GM18507 (cell line): ENCODE measurements at regions not wholly inside any gene's neighbourhood (a gene's known extent, or its start where the extent isn't known, plus 50 kb on each side); places are given as distances from the start of the nearest gene placed in this dataset.
"Not testable (repeated sequence)": the region's sequence is repeated elsewhere in the genome, so short reads cannot be mapped to it uniquely, and the experiment has no call there.

ENCODE experiments used
- DNase-seq: peaks from one replicate; pipeline ENCODE4 v3.0.0; 2011; ENCODE audit warnings: low read depth; ENCODE audit not compliant: insufficient read length; ENCODE audit errors: extremely low spot score
- FAIRE-seq: peaks from 2 replicates; lab custom pipeline; 2011; peaks lifted over from hg19 to GRCh38; lab: Jason Lieb, UNC

GRCh38 chr1:79547514-79547913 lies 541.0 kb upstream of the ADGRL4 start:
- no peak for DNase-seq
- FAIRE-seq = no peak

DNA sequence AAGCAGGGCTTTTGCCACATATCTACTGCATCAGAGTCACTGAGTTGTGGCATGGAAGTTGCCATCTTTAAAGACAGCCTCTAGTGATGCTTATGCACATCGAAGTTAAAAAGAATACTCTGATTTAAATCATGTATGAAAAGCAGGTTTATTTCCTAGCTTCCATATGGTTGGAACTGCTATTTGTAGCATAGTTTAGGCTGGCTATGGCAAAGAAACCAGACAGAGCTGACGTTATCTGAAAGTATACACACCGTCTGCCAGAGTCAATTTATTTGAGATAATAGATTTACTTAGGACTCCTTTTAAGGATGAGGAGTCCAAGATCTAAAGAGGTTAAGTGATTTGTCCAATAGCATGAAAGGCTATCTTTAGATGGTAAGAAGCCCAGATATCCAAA lies 536.9 kb upstream of the ADGRL4 start:
- no peak for DNase-seq
- no peak for FAIRE-seq

- DNase-seq (no peak), FAIRE-seq (no peak)
Observed at GRCh38 chr1:79539001-79539400, 532.5 kb upstream of the ADGRL4 start.

DNA sequence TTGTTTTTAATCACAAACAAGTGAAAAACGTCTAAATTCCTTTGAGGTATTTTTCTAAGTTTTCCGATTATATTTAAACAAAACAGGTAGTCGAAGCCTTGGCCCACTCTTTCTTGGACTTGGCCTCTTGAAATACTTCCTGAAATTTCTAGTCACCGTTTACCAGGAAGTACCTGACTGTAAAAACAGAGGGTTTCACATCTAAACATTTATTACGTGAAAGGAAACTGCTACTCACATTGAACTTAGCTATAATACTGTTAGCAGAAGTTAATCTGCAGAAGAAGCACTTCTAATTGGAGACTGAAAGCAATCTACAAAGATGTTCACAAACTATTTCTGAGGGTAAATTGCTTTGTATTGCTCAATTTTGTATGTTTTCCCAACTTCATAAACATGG lies 526.0 kb upstream of the ADGRL4 start:
- FAIRE-seq (no peak), DNase-seq (no peak)

DNA sequence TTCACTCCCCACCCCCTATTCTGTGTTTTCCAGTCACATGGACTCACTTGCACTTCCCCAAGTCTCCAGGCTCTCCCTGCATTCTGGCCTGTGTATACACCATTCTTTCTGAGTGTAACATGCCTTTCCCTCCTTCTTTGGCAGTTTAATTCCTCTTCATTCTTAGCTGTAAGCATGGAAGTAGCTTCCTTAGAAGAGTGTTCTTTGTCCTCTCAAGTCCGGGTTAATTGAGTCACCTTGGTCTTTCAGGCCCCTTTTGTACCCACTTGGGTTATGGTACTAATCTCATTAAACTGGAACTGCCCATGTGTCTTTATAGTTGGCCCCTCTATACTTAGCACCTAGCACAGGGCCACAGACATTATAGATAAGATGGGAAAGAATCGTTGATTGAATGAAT lies 525.3 kb upstream of the ADGRL4 start:
- no peak for FAIRE-seq
- no peak for DNase-seq

- no peak for DNase-seq
- no peak for FAIRE-seq
Observed at GRCh38 chr1:79530476-79530875, 523.9 kb upstream of the ADGRL4 start.

DNA sequence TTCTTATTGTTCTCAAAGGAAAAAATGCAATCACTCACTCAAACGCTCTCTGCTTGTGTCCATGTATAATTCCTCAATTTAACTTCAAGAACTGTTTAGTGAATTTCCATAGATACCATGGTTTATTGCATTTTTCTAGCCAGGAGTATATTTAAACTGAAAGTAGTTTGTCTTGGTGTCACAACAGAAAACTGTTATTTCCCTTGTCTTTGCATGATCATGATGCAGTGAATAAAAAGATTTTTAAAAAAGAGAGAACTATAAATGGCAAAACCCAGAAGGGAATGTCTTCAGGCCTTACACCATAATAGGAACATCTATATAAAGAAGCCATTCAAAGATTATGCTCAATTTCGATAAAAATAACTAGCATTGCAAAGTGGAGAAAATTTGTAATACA lies 523.5 kb upstream of the ADGRL4 start:
- DNase-seq (no peak), FAIRE-seq (no peak)

GRCh38 chr1:79524126-79524525 lies 517.6 kb upstream of the ADGRL4 start:
- FAIRE-seq = no peak
- no peak for DNase-seq

DNA sequence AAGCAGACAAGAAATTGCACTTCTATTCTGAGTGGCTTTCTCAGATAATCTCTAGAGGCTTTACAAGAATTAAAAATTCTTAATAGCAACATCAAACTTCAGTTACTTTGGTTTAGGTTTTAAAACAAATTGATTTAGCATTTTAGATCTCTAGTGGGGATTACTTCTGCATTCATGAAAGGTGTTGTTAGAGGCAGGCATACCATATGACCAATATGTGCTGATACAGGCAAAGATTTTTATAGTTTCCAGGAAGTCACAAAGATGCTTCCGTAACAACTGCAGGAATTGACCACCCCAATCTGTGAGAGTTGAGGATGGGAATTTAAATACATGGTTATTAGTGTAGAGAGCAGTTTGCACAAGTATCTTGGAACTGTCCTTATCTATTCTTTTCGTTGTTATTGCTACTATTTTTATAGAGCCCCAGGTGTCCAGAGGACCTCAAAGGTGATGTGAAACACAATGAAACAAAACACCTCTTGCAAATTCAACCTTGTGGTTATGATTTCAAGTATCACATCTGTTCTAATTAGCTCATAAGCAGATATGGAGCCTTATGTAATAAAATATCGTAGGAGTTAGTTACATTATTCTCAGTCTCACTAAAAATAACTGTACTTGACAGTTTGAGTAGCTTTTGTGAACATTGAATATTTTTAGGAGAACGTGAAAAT lies 512.7 kb upstream of the ADGRL4 start:
- DNase-seq (no peak), FAIRE-seq (peak; percentile 21)

DNA sequence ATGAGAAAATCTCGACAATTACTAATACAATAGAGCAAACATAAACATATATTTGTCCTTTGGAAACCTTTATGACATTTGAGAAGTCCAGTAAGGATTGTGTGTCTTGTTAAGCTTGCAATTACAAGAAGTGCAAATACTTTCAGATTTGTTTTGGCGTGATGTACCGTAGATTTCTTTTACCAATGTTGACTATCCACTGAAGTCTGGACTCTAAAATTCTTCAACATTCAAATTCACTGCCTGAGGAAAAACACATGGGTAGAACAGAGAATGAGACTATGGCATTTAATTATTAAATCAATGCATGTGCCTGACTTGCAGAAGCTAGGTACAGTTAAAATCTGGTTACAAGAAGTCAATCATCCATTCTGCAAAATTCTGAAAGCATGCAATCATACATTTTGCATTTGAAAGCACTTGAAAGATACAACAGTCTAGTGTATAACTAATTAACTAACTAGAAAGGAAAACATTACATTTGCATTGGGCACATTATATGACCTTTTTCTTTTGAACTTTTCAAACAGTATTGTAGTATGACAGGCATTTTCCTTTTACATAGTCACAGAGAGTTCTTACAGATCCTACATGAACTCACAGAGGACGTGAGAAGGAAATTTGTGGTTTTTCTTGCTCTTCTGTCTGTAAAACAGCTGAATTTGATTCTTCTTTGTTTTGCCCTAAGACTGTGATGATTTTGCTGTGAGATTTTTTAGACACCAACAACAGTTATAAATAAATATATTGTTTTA lies 511.1 kb upstream of the ADGRL4 start:
- FAIRE-seq (no peak), DNase-seq (no peak)

DNA sequence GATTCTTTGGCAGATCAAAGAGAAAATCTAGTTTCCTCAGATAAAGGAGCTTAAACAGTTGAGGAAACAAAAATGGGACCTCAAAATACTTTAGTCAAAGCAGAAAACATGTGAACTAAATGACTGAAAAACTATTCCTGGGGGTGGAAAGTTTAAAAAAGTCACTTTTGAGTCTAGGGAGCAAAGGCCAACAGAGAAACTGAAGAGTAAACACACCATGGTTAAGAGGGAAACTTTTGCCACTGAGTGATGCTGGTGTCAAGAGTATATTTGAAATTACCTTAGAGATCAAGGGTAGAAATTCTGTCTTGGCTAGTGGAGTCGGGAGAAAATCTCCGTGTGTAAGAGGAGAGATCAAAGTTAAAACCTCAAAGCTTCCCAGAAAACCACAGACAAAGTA lies 501.2 kb upstream of the ADGRL4 start:
- FAIRE-seq (no peak), DNase-seq (no peak)

DNA sequence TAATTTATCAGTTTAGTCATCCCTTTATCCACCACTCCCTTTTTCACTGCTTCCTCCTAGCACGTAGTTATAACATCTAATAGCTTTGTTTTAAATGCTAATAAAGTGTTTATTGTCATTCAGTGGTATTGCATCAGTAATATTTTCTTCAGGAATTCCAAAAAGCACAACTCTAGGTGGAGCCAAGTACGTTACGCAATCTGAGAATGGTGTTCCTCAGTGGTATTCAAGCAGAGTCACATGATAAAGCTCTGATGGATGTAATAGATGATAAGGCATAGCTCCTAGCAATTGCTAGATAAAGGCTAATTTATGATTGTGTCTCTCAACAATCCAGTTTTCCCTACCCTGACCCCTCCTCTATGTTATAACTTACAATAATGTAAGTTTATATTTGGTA lies 494.6 kb upstream of the ADGRL4 start:
- DNase-seq (no peak), FAIRE-seq (no peak)

- FAIRE-seq (no peak), DNase-seq (no peak)
Observed at GRCh38 chr1:79499541-79499940, 493.0 kb upstream of the ADGRL4 start.

- FAIRE-seq (peak; percentile 86), DNase-seq (peak; percentile 22)
Observed at GRCh38 chr1:79497193-79497773, 490.8 kb upstream of the ADGRL4 start.

DNA sequence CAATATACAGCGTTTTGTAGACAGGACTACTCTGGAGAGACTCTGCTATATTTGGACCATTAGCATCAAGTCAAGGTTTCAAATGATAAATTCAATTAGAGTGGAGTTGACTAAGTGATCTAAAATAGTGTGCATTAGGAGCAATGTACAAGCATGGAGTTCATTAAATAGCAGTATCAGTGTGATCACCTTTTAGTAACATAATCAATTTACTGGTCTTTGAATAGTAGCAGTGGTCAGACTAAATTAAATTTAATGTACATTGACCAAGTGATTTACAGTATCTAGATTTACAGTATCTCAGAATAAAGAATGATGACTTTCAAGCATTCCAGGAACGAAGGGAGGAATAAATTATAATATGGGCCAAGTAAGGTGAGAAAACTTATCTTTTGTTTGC lies 489.6 kb upstream of the ADGRL4 start:
- no peak for DNase-seq
- no peak for FAIRE-seq

DNA sequence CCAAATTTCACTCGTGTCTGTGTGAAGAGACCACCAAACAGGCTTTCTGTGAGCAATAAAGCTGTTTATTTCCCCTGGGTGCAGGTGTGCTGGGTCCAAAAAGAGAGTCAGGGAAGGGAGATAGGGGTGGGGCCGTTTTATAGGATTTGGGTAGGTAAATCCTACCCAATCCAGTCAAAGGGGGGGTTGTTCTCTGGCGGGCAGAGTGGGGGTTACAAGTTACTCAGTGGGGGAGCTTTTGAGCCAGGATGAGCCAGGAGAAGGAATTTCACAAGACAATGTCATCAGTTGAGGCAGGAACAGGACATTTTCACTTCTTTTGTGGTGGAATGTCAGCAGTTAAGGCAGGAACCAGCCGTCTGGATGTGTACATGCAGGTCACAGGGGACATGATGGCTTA lies 487.2 kb upstream of the ADGRL4 start:
- FAIRE-seq, DNase-seq: not testable (repeated sequence)

DNA sequence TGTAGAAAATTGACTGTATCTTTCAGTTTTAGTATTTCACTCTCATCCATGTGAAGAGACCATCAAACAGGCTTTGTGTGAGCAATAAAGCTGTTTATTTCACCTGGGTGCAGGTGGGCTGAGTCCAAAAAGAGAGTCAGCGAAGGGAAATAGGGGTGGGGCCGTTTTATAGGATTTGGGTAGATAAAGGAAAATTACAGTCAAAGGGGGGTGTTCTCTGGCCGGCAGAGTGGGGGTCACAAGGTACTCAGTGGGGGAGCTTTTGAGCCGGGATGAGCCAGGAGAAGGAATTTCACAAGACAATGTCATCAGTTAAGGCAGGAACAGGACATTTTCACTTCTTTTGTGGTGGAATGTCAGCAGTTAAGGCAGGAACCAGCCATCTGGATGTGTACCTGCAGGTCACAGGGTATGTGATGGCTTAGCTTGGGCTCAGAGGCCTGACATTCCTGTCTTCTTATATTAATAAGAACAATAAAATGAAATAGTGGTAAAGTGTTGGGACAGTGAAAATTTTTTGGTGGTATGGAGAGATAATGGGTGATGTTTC lies 482.1 kb upstream of the ADGRL4 start:
- not testable (repeated sequence) for FAIRE-seq, DNase-seq

- no peak for FAIRE-seq
- DNase-seq = no peak
Observed at GRCh38 chr1:79478728-79479373, 472.3 kb upstream of the ADGRL4 start.

GRCh38 chr1:79478160-79478559 lies 471.6 kb upstream of the ADGRL4 start:
- FAIRE-seq = no peak
- DNase-seq = no peak

- FAIRE-seq (peak; percentile 91), DNase-seq (no peak)
Observed at GRCh38 chr1:79472067-79472656, 465.6 kb upstream of the ADGRL4 start.
